HG03565 (cell line): ENCODE measurements at regions not wholly inside any gene's neighbourhood (a gene's known extent, or its start where the extent isn't known, plus 50 kb on each side); places are given as distances from the start of the nearest gene placed in this dataset.
A peak's percentile ranks its signal among the peaks of the same experiment; 100 is the strongest.
"Not testable (repeated sequence)": the region's sequence is repeated elsewhere in the genome, so short reads cannot be mapped to it uniquely, and the experiment has no call there.

Experiments
- ATAC-seq: cut with Tn5 transposase; IDR thresholded peaks from one replicate; pipeline ENCODE4 v1.9.1; 2021; ENCODE audit warnings: mild to moderate bottlenecking, moderate library complexity; ENCODE audit not compliant: unreplicated experiment

- ATAC-seq = no peak
Observed at GRCh38 chrX:13478740-13479451, 90.5 kb upstream of the EGFL6 start.

- no peak for ATAC-seq
Observed at GRCh38 chrX:13476384-13476783, 93.0 kb upstream of the EGFL6 start.

- peak; percentile 20 for ATAC-seq
Observed at GRCh38 chrX:13474164-13474516, 95.3 kb upstream of the EGFL6 start.

GRCh38 chrX:13473442-13474163, 95.8 kb upstream of the EGFL6 start:
- peak; percentile 75 for ATAC-seq

- ATAC-seq = no peak
Observed at GRCh38 chrX:13472975-13473374, 96.4 kb upstream of the EGFL6 start.

GRCh38 chrX:13471269-13471668, 98.1 kb upstream of the EGFL6 start:
- ATAC-seq = no peak

GRCh38 chrX:13470685-13470977, 98.8 kb upstream of the EGFL6 start:
- ATAC-seq = no peak

GRCh38 chrX:13469963-13470684, 99.3 kb upstream of the EGFL6 start:
- no peak for ATAC-seq

- ATAC-seq = no peak
Observed at GRCh38 chrX:13468096-13468495, 101.3 kb upstream of the EGFL6 start.

- no peak for ATAC-seq
Observed at GRCh38 chrX:13467243-13467642, 102.2 kb upstream of the EGFL6 start.

- no peak for ATAC-seq
Observed at GRCh38 chrX:13464599-13465275, 104.7 kb upstream of the EGFL6 start.

GRCh38 chrX:13463608-13464007, 105.8 kb upstream of the EGFL6 start:
- ATAC-seq = no peak

GRCh38 chrX:13452283-13452682, 117.1 kb upstream of the EGFL6 start:
- ATAC-seq = no peak

GRCh38 chrX:13449441-13449840, 120.0 kb upstream of the EGFL6 start:
- ATAC-seq = no peak

- ATAC-seq = no peak
Observed at GRCh38 chrX:13448941-13449340, 120.5 kb upstream of the EGFL6 start.

- ATAC-seq = not testable (repeated sequence)
Observed at GRCh38 chrX:13441608-13442007, 121.8 kb upstream of the ATXN3L start.

GRCh38 chrX:13440176-13440575, 120.3 kb upstream of the ATXN3L start:
- no peak for ATAC-seq

- ATAC-seq = no peak
Observed at GRCh38 chrX:13433298-13433605, 113.4 kb upstream of the ATXN3L start.

GRCh38 chrX:13432414-13433297, 112.8 kb upstream of the ATXN3L start:
- ATAC-seq = no peak

GRCh38 chrX:13430136-13430827, 110.4 kb upstream of the ATXN3L start:
- no peak for ATAC-seq
